HG02884 (cell line): ENCODE measurements at regions not wholly inside any gene's neighbourhood (a gene's known extent, or its start where the extent isn't known, plus 50 kb on each side); places are given as distances from the start of the nearest gene placed in this dataset.
"Not testable (repeated sequence)": the region's sequence is repeated elsewhere in the genome, so short reads cannot be mapped to it uniquely, and the experiment has no call there.

Source experiments
- ATAC-seq: cut with Tn5 transposase; IDR thresholded peaks from one replicate; pipeline ENCODE4 v1.9.1; 2021; ENCODE audit warnings: mild to moderate bottlenecking, moderate library complexity; ENCODE audit not compliant: unreplicated experiment

- ATAC-seq, result no peak
Observed at GRCh38 chr9:118624608-118625007, 744.6 kb downstream of the BRINP1 start.

GRCh38 chr9:118630079-118630478 lies 739.2 kb downstream of the BRINP1 start:
- no peak for ATAC-seq

GRCh38 chr9:118630931-118631595 lies 738.2 kb downstream of the BRINP1 start:
- ATAC-seq, result no peak

GRCh38 chr9:118631956-118632355 lies 737.3 kb downstream of the BRINP1 start:
- no peak for ATAC-seq

DNA sequence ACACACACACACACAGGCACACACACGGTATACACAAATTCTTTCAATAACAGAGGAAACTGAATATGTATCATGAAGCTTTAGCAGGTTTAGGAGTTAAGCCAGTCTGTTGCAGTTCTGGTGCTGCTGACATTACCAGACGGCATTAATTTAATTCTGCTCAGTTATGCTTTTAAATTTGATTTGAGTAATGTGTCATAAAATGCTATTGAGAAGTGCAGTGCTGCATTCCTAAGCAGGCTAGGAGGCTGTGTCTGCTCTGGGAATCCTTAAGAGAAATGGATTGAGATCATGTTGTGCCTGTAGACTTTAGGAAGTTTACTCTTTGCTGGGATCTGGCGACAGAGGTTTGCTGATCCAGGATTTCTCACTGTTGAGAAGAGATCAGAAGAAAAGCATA lies 733.8 kb downstream of the BRINP1 start:
- ATAC-seq, result no peak

GRCh38 chr9:118637681-118638080 lies 731.6 kb downstream of the BRINP1 start:
- no peak for ATAC-seq

DNA sequence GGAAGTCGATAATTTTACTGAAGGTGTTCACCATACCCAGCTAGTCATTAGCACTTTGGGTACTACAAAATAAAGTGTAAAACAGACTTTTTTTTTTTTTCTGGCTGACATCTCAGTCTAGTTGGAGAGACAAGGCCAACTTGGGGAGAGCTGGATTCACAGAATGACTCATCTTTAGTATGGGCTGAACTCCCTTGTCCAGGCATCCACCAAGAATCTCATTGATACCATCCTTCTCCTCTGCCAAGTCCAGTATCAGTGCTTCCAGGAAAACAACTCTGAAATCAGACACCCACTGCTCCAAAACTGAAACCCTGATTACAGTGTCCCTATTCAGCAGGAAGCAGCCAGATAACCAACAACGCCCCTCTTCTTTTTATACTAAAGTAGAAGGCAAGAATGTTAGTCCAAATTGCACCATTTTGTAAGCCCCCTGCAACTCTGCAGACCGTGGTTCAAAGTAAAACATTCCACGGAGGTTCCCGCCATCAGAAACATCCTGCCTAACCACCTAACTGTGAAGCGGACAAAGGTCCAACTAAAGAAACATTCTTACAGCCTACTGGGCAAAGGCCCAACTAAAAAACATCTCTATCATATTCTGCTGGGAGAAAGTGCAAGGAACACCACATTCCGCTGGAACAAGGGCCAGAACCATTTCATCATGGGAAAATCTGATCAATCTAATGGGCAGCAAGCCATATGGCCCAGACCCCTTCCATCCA lies 728.2 kb downstream of the BRINP1 start:
- ATAC-seq, result no peak

DNA sequence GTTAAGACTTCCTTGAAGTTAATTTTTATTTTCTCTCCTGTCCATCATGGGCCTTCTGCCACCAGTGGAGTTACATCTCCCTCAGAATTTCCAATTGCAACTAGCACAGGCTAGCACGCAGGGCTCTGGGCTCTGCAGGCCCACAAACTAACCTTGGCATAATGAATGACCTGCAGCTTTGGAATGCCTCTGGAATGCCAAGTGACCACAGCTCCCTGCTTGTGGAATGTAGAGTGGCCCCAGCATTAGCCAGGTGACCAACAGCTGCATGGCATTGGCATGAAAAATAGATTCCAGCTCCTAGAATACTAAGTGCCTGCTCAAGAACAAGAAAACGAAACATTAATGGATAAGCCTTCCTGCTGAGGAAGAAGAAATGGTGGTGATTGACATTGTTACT lies 726.1 kb downstream of the BRINP1 start:
- ATAC-seq, result no peak

DNA sequence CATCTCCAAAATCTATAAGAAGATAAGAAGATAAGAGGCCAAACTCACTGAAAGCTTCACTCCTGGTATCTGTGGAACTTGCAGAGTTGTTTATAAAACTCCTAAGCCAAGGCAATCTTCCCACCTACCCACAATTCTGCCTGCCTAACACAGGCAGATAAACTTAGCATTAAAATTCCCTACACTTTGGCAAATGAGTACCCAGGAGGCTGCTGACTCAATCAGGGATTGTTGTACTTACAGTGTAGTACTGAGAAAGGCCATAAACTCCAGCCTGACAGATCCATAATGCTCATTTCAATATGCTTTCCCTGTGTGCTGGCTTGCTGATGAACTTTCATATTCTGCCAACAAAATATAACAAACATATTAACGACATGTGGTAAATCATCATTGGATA lies 725.2 kb downstream of the BRINP1 start:
- no peak for ATAC-seq

DNA sequence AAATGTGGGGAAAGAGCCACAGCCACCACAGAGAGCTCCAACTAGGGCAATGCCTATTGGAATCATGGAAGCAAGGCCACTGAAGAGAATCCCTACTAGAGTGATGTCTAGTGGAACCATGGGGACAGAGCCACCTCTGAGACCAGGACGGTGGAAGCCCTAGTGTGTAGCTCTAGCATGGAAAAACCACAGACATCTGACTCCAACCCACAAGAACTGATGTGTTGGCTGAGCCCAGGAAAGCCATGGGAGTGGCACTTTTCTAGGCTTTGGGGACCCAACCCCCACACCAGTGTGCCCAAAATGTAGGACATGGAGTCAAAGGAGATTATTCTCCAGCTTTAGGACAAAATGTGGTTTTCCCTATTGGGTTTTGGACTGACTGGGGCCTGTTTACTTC lies 721.9 kb downstream of the BRINP1 start:
- no peak for ATAC-seq

DNA sequence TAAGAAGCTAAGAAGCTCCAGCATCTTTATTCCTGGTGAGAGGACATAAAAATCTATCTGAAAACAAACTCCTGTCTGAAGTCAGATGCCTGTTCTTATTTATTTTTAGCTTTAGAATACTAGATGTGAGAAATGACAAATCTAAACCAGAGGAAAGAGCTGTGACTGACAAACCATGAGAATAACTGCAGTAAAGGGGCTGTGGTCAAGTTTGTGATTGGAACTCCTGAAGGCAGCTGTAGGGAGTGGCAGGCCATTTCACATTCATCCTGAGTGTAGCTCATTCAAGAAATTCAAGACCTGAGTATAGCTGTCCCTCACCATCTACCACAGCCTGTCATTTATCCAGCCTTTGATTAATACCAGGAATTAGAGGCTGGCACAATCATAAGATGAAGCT lies 718.8 kb downstream of the BRINP1 start:
- ATAC-seq, result no peak

DNA sequence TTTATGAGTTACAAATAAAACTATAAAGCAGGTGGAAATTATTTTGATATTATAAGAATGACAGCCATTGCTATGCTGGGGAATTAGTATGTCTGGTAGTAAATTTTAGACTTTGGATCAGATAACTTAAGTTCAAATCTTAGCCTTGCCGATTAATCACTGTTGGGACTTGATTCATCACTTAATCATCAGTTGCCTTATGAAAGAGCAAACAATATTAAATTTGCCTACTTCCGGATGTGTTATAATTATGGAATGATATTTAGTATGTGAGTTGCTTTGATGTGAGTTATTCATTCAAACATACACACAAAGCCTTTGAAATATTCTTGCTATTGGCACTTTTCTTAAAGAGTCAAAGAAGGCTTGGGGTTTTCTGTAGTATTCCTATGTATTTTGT lies 717.7 kb downstream of the BRINP1 start:
- ATAC-seq, result no peak

- no peak for ATAC-seq
Observed at GRCh38 chr9:118652258-118652657, 717.0 kb downstream of the BRINP1 start.

- no peak for ATAC-seq
Observed at GRCh38 chr9:118652912-118653311, 716.3 kb downstream of the BRINP1 start.

GRCh38 chr9:118659011-118659410 lies 710.2 kb downstream of the BRINP1 start:
- no peak for ATAC-seq

- no peak for ATAC-seq
Observed at GRCh38 chr9:118665226-118665919, 703.9 kb downstream of the BRINP1 start.

DNA sequence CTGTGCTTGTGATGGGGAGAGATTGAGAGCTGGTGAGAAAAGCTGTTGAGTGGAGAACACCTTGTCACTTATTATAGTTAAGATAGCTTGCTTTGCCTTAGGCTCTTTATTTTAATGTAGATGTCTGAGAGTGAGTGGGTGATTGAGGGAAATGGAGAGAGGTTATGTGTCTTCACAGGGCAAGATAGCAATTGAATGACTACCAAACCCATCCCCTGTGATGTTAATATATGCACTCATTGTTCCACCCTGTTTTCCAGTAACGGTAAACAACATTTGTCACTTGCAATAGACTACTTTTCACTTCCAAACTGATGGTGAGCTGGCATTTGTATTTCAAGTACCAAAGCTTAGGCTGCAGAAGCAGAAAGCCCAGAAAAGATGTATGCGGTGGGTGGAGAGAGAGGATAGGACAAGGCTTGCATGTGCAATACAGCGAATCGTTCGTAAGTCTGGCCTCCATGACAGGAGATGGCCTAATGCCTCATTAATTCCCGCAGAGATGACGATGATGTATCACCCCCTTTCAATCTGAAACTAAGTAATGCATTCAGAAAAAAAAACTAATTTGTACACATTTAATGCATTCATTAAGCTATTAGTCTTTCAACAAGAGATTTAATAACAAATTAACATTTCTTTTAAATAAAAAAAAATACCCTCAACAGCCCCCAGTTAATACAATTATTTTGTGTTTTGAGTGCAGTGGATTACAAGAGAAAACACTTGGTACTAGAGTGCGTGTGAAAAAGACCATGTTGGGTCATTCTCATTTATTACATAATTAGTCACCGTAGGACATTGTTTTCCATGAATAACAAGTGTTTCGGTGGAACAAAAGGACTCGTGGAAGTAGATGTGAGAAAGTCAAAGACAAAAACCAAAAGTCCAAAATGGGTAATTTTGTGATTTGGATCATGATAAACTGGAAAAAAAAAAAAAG lies 699.0 kb downstream of the BRINP1 start:
- no peak for ATAC-seq

DNA sequence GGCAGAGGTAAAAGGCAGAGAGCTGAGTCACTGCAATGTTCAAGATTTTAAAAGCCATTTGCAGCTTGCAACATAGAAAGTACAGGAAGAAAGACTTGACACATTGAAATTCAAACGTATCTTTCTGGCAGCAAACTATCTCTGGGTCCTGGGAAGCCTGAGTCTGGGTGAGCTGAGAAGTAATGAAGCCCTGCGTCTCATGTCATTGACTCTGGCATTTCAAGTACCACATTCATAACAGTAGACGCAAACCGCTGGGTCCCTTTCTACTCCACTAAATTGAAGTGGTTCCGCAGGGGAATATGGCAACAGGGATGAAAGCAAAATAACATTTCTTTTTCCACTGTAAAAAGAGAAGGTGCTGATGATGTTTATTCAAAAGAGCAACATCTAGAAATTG lies 694.3 kb downstream of the BRINP1 start:
- no peak for ATAC-seq

GRCh38 chr9:118677936-118678653 lies 691.1 kb downstream of the BRINP1 start:
- ATAC-seq, result not testable (repeated sequence)

GRCh38 chr9:118686959-118687358 lies 682.3 kb downstream of the BRINP1 start:
- ATAC-seq, result no peak
